ENCODE measurements at regions not wholly inside any gene's neighbourhood (a gene's known extent, or its start where the extent isn't known, plus 50 kb on each side); places are given as distances from the start of the nearest gene placed in this dataset.

GRCh38 chr10:100683004-100683403 lies 62.4 kb upstream of the PAX2 start:
- H3K27ac Mint-ChIP-seq: no peak overlapping the region
- H3K27ac ChIP-seq (ENCODE audit: low read depth in 1 of 2, low read length in 2 of 2): no peak overlapping the region
- H3K9me3 Mint-ChIP-seq: peaks cover 0 to 5% (median 0%) of the 10 kb centered on the region in 7 donors
- peak overlapping the region in 1 of 2 donors; percentile 72 for H3K4me3 Mint-ChIP-seq
- no peaks in the 10 kb centered on the region for H4K20me1 ChIP-seq (ENCODE audit: insufficient read depth, low read length)
- 75% methylated on average over 1 of the region's 1 CpG for WGBS (ENCODE audit: insufficient coverage)
- no peaks in the 10 kb centered on the region for H3K4me1 ChIP-seq (ENCODE audit: control insufficient read depth in 1 of 2, insufficient read depth in 2 of 2, low read length in 2 of 2)
- TF ChIP-seq CTCF (IDR thresholded peaks at IDR 0.05): no peak
- peaks cover 78 to 97% of the 10 kb centered on the region in 2 donors for H3K27me3 ChIP-seq (ENCODE audit: control insufficient read depth in 2 of 2, insufficient read depth in 2 of 2, low read length in 2 of 2)
- H3K4me2 ChIP-seq (replicated peaks; ENCODE audit: extremely low read depth, low read length, poor library complexity, severe bottlenecking): no peak overlapping the region
- H3K79me2 ChIP-seq (ENCODE audit: insufficient read depth, low read length): no peaks in the 10 kb centered on the region
- peaks cover 0 to 14% of the 10 kb centered on the region in 2 donors for H3K9me3 ChIP-seq (replicated peaks in 1 of 2; ENCODE audit: control insufficient read depth in 1 of 2, insufficient read depth in 1 of 2, low read length in 2 of 2)
- H2AFZ ChIP-seq (ENCODE audit: insufficient read depth, low read depth, low read length, poor library complexity, severe bottlenecking): no peak overlapping the region
- H3K9ac ChIP-seq (ENCODE audit: insufficient read depth, low read length, poor library complexity, severe bottlenecking): no peak overlapping the region
- intact Hi-C loops (cut with micrococcal nuclease): no loop called here
- no peaks in the 10 kb centered on the region for H3K36me3 Mint-ChIP-seq
- no peaks in the 10 kb centered on the region for H3K4me1 Mint-ChIP-seq
- no peak for DNase-seq
- H3K4me3 ChIP-seq (replicated peaks in 1 of 3; ENCODE audit: low read depth in 2 of 3, low read length in 3 of 3): no peak overlapping the region
- H3K36me3 ChIP-seq (replicated peaks in 1 of 2; ENCODE audit: control insufficient read depth in 1 of 2, insufficient read depth in 2 of 2, low read length in 2 of 2): no peaks in the 10 kb centered on the region
- peaks cover 81 to 94% (median 90%) of the 10 kb centered on the region in 3 donors for H3K27me3 Mint-ChIP-seq (ENCODE audit: low read depth in 3 of 3)

DNA sequence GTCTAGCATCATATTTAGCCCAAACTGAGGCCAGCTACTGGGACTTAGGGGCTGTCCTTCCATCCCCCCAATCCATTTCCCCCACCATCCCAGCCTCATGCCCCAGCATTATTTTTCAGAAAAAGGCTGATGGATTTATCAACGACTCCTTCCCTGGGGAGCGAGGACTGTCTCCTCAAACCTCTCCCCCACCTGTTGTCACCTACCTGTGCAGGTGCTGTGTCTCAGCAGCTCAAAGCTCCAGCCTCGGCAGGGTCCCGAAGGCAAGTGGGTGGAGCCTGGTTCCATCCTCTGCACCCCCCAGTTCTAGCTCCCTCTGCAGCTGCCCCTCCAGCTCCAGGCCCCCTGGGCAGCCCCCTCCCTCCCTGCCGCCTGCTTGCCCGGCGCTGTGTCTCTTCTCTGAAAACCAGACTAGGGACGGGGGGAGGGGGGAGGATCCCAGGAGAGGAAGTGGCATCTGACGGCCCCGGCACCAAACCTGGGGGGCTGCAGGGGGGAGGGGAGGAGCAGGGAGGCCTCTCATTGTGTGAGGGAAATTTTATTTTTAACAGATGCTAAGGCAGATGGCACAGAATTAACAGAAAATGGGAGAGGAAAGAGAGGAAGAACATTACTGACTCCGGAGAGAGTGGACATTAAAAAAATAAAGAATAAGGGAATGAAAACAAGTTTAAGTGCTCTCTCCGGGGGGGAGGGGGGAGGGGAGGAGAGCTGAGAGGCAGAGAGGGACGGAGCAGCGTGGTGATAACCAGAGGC lies 61.7 kb upstream of the PAX2 start:
- peaks cover 84 to 99% of the 10 kb centered on the region in 2 donors for H3K27me3 ChIP-seq (ENCODE audit: control insufficient read depth in 2 of 2, insufficient read depth in 2 of 2, low read length in 2 of 2)
- peaks cover 88 to 94% (median 94%) of the 10 kb centered on the region in 3 donors for H3K27me3 Mint-ChIP-seq (ENCODE audit: low read depth in 3 of 3)
- WGBS (ENCODE audit: insufficient coverage): 10% methylated on average over 7 of the region's 14 CpGs
- peak overlapping the region in 1 of 2 donors; percentile 72 for H3K4me3 Mint-ChIP-seq
- no peak for TF ChIP-seq CTCF (IDR thresholded peaks at IDR 0.05)
- DNase-seq: no peak
- no peak overlapping the region for H3K4me3 ChIP-seq (replicated peaks in 1 of 3; ENCODE audit: low read depth in 2 of 3, low read length in 3 of 3)
- no peaks in the 10 kb centered on the region for H4K20me1 ChIP-seq (ENCODE audit: insufficient read depth, low read length)
- intact Hi-C loops (cut with micrococcal nuclease): no loop called here
- no peaks in the 10 kb centered on the region for H3K36me3 Mint-ChIP-seq
- no peaks in the 10 kb centered on the region for H3K79me2 ChIP-seq (ENCODE audit: insufficient read depth, low read length)
- no peak overlapping the region for H3K27ac Mint-ChIP-seq
- no peaks in the 10 kb centered on the region for H3K4me1 ChIP-seq (ENCODE audit: control insufficient read depth in 1 of 2, insufficient read depth in 2 of 2, low read length in 2 of 2)
- no peak overlapping the region for H2AFZ ChIP-seq (ENCODE audit: insufficient read depth, low read depth, low read length, poor library complexity, severe bottlenecking)
- H3K4me2 ChIP-seq (replicated peaks; ENCODE audit: extremely low read depth, low read length, poor library complexity, severe bottlenecking): no peak overlapping the region
- H3K9me3 ChIP-seq (replicated peaks in 1 of 2; ENCODE audit: control insufficient read depth in 1 of 2, insufficient read depth in 1 of 2, low read length in 2 of 2): peaks cover 0 to 19% of the 10 kb centered on the region in 2 donors
- H3K36me3 ChIP-seq (replicated peaks in 1 of 2; ENCODE audit: control insufficient read depth in 1 of 2, insufficient read depth in 2 of 2, low read length in 2 of 2): no peaks in the 10 kb centered on the region
- no peak overlapping the region for H3K9ac ChIP-seq (ENCODE audit: insufficient read depth, low read length, poor library complexity, severe bottlenecking)
- H3K4me1 Mint-ChIP-seq: no peaks in the 10 kb centered on the region
- H3K9me3 Mint-ChIP-seq: peaks cover 0 to 5% (median 0%) of the 10 kb centered on the region in 7 donors
- H3K27ac ChIP-seq (ENCODE audit: low read depth in 1 of 2, low read length in 2 of 2): no peak overlapping the region
